GM20000 (cell line): ENCODE measurements at regions not wholly inside any gene's neighbourhood (a gene's known extent, or its start where the extent isn't known, plus 50 kb on each side); places are given as distances from the start of the nearest gene placed in this dataset.
"Not testable (repeated sequence)": the region's sequence is repeated elsewhere in the genome, so short reads cannot be mapped to it uniquely, and the experiment has no call there.

Source experiments
- DNase-seq: peaks from one replicate; pipeline ENCODE4 v3.0.0; 2012; ENCODE audit warnings: low spot score
- CTCF ChIP-seq: IDR thresholded peaks from 2 replicates; pipeline ENCODE4 v1.5.1; 2012; ENCODE audit warnings: mild to moderate bottlenecking, control low read depth; ENCODE audit errors: extremely low read depth, missing control alignments

DNA sequence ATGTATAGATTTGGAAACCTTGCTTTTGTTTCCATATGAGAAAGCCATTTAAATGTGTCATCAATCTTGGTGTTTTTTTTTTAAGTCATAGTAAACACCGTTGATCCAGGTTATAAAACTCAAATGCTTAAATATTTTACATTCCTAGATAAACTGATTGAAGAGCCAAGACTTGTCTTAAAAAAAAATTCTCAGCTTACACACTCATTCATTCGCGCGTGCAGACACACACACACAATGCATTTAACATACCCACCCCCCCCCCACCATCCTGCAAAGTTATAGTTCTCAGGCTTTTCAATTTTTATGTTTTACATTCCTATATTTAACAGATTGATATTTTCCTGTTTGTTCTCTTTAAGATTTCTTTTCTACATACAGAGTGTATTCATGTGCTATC is 536.4 kb downstream of the PRKD1 start:
- no peak for DNase-seq
- TF ChIP-seq CTCF, result no peak

DNA sequence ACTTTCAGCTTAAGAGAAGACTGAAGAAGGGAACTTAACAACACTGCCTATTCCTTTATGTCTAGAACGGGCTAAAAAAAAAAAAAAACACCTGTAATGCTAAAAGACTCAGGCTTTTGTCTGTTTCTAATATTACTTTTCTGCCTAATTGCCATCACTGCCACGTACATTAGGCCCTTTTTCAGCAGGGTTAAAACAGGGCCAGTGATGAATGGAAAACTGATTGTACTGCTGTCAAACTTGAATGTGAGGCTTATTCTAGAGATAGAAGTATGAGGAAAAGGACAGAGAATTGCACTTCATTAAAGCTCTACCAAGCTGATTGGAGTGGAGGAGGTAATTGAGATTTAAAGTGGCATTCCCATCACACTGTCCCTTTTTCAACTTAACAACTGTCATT is 535.8 kb downstream of the PRKD1 start:
- no peak for TF ChIP-seq CTCF

GRCh38 chr14:29392287-29392686 is 535.4 kb downstream of the PRKD1 start:
- DNase-seq, result no peak
- no peak for TF ChIP-seq CTCF

More for the DNA sequence above, 535.8 kb downstream of the PRKD1 start:
- no peak for DNase-seq

- TF ChIP-seq CTCF, result no peak
- no peak for DNase-seq
These were observed 524.6 kb downstream of the PRKD1 start for GRCh38 chr14:29403091-29403490.

GRCh38 chr14:29410581-29410980 is 517.1 kb downstream of the PRKD1 start:
- TF ChIP-seq CTCF, result no peak
- no peak for DNase-seq

- not testable (repeated sequence) for DNase-seq
These were observed 512.7 kb downstream of the PRKD1 start for GRCh38 chr14:29414931-29415330.

GRCh38 chr14:29419736-29420135 is 507.9 kb downstream of the PRKD1 start:
- no peak for DNase-seq
- TF ChIP-seq CTCF, result no peak

DNA sequence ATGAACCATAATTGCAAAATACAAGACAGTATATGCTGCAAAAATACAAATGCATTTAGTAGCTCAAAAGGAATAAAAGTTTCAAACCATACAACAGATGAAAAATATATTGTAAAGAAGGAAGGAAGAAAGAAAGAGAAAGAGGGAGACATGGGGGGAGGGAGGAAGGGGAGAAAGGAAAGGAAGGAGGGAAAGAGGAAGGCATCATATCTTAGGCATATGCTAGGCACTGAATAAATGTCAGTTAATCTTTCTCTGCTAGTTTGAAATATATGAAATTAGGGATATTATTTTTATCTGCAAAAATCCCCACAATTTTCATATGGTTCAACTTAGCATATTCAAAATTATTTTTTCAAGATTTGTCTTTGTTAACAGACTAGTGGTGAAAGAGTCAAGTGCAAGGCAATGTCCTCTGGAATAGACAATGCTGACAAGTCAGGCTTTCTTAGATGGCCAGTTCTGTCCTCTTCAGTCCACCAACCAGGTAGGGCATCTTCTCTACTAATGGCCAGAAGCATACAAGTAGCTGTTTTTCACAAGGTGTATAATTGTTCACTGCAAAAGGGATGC is 506.4 kb downstream of the PRKD1 start:
- no peak for TF ChIP-seq CTCF
- DNase-seq, result no peak
